DND-41 (cell line): ENCODE measurements at regions not wholly inside any gene's neighbourhood (a gene's known extent, or its start where the extent isn't known, plus 50 kb on each side); places are given as distances from the start of the nearest gene placed in this dataset.

Experiments
- CTCF ChIP-seq: IDR thresholded peaks from 2 replicates; pipeline ENCODE4 v1.5.1; 2012; ENCODE audit warnings: borderline replicate concordance, low read length, moderate library complexity, mild to moderate bottlenecking; ENCODE audit not compliant: poor library complexity, severe bottlenecking; ENCODE audit errors: extremely low read depth
- EZH2 ChIP-seq: IDR thresholded peaks from 3 replicates; pipeline ENCODE4 v1.6.1; 2012; ENCODE audit warnings: borderline replicate concordance, low read depth, mild to moderate bottlenecking, moderate library complexity, low read length, inconsistent platforms; ENCODE audit not compliant: severe bottlenecking

GRCh38 chr7:93704217-93704616 is 129.7 kb upstream of the CALCR start:
- TF ChIP-seq CTCF (no peak), EZH2 (no peak)
